DOHH2 (cell line): ENCODE measurements at regions not wholly inside any gene's neighbourhood (a gene's known extent, or its start where the extent isn't known, plus 50 kb on each side); places are given as distances from the start of the nearest gene placed in this dataset.

Source experiments
- EZH2phosphoT487 ChIP-seq: fragments of 200-600 bp; sonication (generic); IDR thresholded peaks from 2 replicates; pipeline ENCODE4 v1.6.1; 2017; ENCODE audit warnings: borderline replicate concordance, mild to moderate bottlenecking, antibody characterized with exemption, low read length, moderate library complexity, mixed read lengths
- TF ChIP-seq, protein P1 (sequence below): fragments of 200-600 bp; sonication (generic); IDR thresholded peaks from one replicate; pipeline ENCODE4 v1.5.1; 2014; ENCODE audit warnings: antibody characterized with exemption, mild to moderate bottlenecking, low read depth, low read length; ENCODE audit not compliant: poor library complexity, severe bottlenecking

DNA sequence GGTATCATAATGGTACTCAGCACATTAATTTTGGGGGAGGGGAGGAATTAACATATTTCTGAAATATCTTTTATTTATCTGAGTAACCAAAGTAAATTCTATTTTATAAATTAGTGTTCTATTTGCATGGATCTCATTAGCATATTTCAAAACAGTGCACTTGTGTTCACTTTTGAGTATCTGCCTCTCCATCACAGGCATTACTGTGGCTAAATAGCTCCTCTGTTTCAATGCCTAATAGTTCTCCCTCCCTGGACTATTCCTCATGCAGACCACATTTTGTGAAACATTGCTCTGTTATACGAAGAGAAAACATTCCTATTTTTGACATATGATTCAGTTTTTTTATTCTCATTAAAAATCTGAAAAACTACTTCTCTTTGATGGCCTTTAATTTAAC lies 1127.8 kb downstream of the TUSC7 start:
- TF ChIP-seq, protein P1, sequence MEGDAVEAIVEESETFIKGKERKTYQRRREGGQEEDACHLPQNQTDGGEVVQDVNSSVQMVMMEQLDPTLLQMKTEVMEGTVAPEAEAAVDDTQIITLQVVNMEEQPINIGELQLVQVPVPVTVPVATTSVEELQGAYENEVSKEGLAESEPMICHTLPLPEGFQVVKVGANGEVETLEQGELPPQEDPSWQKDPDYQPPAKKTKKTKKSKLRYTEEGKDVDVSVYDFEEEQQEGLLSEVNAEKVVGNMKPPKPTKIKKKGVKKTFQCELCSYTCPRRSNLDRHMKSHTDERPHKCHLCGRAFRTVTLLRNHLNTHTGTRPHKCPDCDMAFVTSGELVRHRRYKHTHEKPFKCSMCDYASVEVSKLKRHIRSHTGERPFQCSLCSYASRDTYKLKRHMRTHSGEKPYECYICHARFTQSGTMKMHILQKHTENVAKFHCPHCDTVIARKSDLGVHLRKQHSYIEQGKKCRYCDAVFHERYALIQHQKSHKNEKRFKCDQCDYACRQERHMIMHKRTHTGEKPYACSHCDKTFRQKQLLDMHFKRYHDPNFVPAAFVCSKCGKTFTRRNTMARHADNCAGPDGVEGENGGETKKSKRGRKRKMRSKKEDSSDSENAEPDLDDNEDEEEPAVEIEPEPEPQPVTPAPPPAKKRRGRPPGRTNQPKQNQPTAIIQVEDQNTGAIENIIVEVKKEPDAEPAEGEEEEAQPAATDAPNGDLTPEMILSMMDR = no peak
- TF ChIP-seq EZH2phosphoT487 = no peak
